Bronchial epithelial cell (primary cell): ENCODE measurements at regions not wholly inside any gene's neighbourhood (a gene's known extent, or its start where the extent isn't known, plus 50 kb on each side); places are given as distances from the start of the nearest gene placed in this dataset.

Experiments used
- DNase-seq: peaks from one replicate; pipeline ENCODE4 v3.0.0-alpha.2; 2010; ENCODE audit warnings: low read depth
- FAIRE-seq: peaks from 2 replicates; lab custom pipeline; 2011; peaks lifted over from hg19 to GRCh38; lab: Jason Lieb, UNC
- H3K27me3 ChIP-seq: 2 replicates; pipeline ENCODE4 v1.5.1; 2011; ENCODE audit warnings: low read length; ENCODE audit not compliant: control insufficient read depth, insufficient read depth
- H3K36me3 ChIP-seq: 2 replicates; pipeline ENCODE4 v1.5.1; 2011; ENCODE audit warnings: low read length; ENCODE audit not compliant: control insufficient read depth, insufficient read depth
- H3K4me3 ChIP-seq: 2 replicates; pipeline ENCODE4 v1.5.1; 2011; ENCODE audit warnings: mild to moderate bottlenecking, low read depth, low read length, control low read depth
- CTCF ChIP-seq: IDR thresholded peaks from 2 replicates; pipeline ENCODE4 v1.5.1; 2011; ENCODE audit warnings: mild to moderate bottlenecking, moderate library complexity, low read length, control low read depth, inconsistent platforms; ENCODE audit not compliant: insufficient read depth, severe bottlenecking

GRCh38 chr5:174428895-174429294 is 295.5 kb upstream of the MSX2 start:
- no peak for TF ChIP-seq CTCF
- FAIRE-seq (no peak), DNase-seq (no peak)
- Histone ChIP-seq H3K36me3 (no peaks in the 10 kb centered on the region), H3K4me3 (no peak overlapping the region), H3K27me3 (no peaks in the 10 kb centered on the region)

- TF ChIP-seq CTCF: no peak
- FAIRE-seq: no peak
- Histone ChIP-seq H3K4me3 (no peak overlapping the region), H3K27me3 (no peaks in the 10 kb centered on the region), H3K36me3 (no peaks in the 10 kb centered on the region)
- DNase-seq: no peak
These were observed 293.4 kb upstream of the MSX2 start for GRCh38 chr5:174430940-174431339.

GRCh38 chr5:174431504-174431903 is 292.9 kb upstream of the MSX2 start:
- DNase-seq (no peak), FAIRE-seq (no peak)
- Histone ChIP-seq H3K36me3 (no peaks in the 10 kb centered on the region), H3K4me3 (no peak overlapping the region), H3K27me3 (no peaks in the 10 kb centered on the region)
- no peak for TF ChIP-seq CTCF

- Histone ChIP-seq H3K4me3 (no peak overlapping the region), H3K36me3 (no peaks in the 10 kb centered on the region), H3K27me3 (no peaks in the 10 kb centered on the region)
- TF ChIP-seq CTCF: no peak
- FAIRE-seq (no peak), DNase-seq (no peak)
These were observed 291.3 kb upstream of the MSX2 start for GRCh38 chr5:174433098-174433497.

- Histone ChIP-seq H3K4me3 (no peak overlapping the region), H3K27me3 (no peaks in the 10 kb centered on the region), H3K36me3 (no peaks in the 10 kb centered on the region)
- TF ChIP-seq CTCF: no peak
- DNase-seq (no peak), FAIRE-seq (no peak)
These were observed 287.6 kb upstream of the MSX2 start for GRCh38 chr5:174436750-174437149.

- TF ChIP-seq CTCF: no peak
- FAIRE-seq: no peak
- Histone ChIP-seq H3K36me3 (no peaks in the 10 kb centered on the region), H3K27me3 (no peaks in the 10 kb centered on the region), H3K4me3 (no peak overlapping the region)
- DNase-seq: no peak
These were observed 279.7 kb upstream of the MSX2 start for GRCh38 chr5:174444479-174445188.
